ENCODE measurements at regions not wholly inside any gene's neighbourhood (a gene's known extent, or its start where the extent isn't known, plus 50 kb on each side); places are given as distances from the start of the nearest gene placed in this dataset.

- H3K4me3 ChIP-seq (replicated peaks; ENCODE audit: low read depth, low read length): no peak overlapping the region
- TF ChIP-seq CTCF (IDR thresholded peaks at IDR 0.05; ENCODE audit: low read depth, low read length, missing control alignments): no peak
- no peak for DNase-seq (ENCODE audit: extremely low read depth, low read depth)
Observed at GRCh38 chr12:131456301-131457027, 254.4 kb upstream of the SFSWAP start.

GRCh38 chr12:131457028-131457310 is 253.9 kb upstream of the SFSWAP start:
- no peak for TF ChIP-seq CTCF (IDR thresholded peaks at IDR 0.05; ENCODE audit: low read depth, low read length, missing control alignments)
- H3K4me3 ChIP-seq (replicated peaks; ENCODE audit: low read depth, low read length): no peak overlapping the region
- DNase-seq (ENCODE audit: extremely low read depth, low read depth): no peak

GRCh38 chr12:131457331-131458047 is 253.4 kb upstream of the SFSWAP start:
- TF ChIP-seq CTCF (IDR thresholded peaks at IDR 0.05; ENCODE audit: low read depth, low read length, missing control alignments): no peak
- no peak overlapping the region for H3K4me3 ChIP-seq (replicated peaks; ENCODE audit: low read depth, low read length)
- DNase-seq (ENCODE audit: extremely low read depth, low read depth): no peak

GRCh38 chr12:131458048-131458374 is 252.9 kb upstream of the SFSWAP start:
- no peak for DNase-seq (ENCODE audit: extremely low read depth, low read depth)
- H3K4me3 ChIP-seq (replicated peaks; ENCODE audit: low read depth, low read length): no peak overlapping the region
- no peak for TF ChIP-seq CTCF (IDR thresholded peaks at IDR 0.05; ENCODE audit: low read depth, low read length, missing control alignments)

GRCh38 chr12:131458931-131459772 is 251.7 kb upstream of the SFSWAP start:
- no peak for TF ChIP-seq CTCF (IDR thresholded peaks at IDR 0.05; ENCODE audit: low read depth, low read length, missing control alignments)
- no peak for DNase-seq (ENCODE audit: extremely low read depth, low read depth)

GRCh38 chr12:131459773-131460365 is 251.0 kb upstream of the SFSWAP start:
- no peak overlapping the region for H3K4me3 ChIP-seq (replicated peaks; ENCODE audit: low read depth, low read length)
- DNase-seq (ENCODE audit: extremely low read depth, low read depth): no peak
- TF ChIP-seq CTCF (IDR thresholded peaks at IDR 0.05; ENCODE audit: low read depth, low read length, missing control alignments): no peak

More at GRCh38 chr12:131458931-131459772, 251.7 kb upstream of the SFSWAP start:
- H3K4me3 ChIP-seq (replicated peaks; ENCODE audit: low read depth, low read length): no peak overlapping the region

All from HFF-Myc (cell line).